Fibroblast of villous mesenchyme (primary cell): ENCODE measurements at regions not wholly inside any gene's neighbourhood (a gene's known extent, or its start where the extent isn't known, plus 50 kb on each side); places are given as distances from the start of the nearest gene placed in this dataset.

Experiments used
- DNase-seq: peaks from one replicate; pipeline ENCODE4 v3.0.0-alpha.2; 2010; ENCODE audit warnings: low read depth
- H3K4me3 ChIP-seq: 2 replicates; pipeline ENCODE4 v1.5.1; 2011; ENCODE audit warnings: low read depth, mild to moderate bottlenecking, low read length
- CTCF ChIP-seq: IDR thresholded peaks from 2 replicates; pipeline ENCODE4 v1.5.1; 2012; ENCODE audit warnings: low read depth, mild to moderate bottlenecking, low read length; ENCODE audit not compliant: insufficient read depth

DNA sequence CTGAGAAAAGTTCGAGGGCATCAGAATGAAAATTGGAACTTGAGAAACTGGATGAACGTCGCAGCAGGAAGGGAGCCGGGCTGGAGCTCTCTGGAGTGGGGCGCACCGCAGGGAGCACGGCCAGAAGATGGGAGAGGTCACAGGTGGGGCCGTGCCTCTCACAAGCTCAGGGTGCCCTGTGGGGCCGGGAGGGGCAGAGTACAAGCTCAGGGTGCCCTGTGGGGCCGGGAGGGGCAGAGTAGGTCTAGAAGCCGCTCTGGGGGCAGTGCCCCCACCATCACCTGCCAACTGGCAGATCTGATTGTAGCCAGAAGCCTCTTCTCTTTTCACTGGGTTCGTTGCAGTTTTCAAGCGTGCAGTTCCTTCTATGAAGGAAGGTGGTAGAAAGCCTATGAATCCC, 61.1 kb upstream of the SNX9 start:
- no peak for TF ChIP-seq CTCF
- no peak overlapping the region for H3K4me3 ChIP-seq
- DNase-seq = no peak

DNA sequence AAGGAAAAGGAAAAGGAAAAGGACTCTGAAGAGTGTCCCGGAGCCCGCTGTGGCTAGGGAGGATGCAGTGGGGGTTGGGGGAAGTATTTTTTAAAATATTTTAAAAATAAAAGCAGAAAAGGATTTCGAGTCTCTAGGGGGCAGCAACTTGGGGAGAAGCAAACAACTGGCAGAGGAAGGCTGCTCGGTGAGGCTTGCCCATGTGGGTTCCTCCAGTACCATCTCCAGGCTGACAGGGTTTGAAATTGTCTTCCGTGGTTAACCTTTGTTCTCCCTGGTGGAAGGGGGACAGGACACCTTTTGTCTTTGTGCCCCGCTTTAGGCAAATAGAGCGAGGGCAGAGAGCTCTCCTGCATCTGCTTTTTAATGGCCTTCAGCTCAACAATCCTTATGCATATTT, 60.4 kb upstream of the SNX9 start:
- peak; percentile 34 for DNase-seq
- no peak overlapping the region for H3K4me3 ChIP-seq
- peak; percentile 26 for TF ChIP-seq CTCF

DNA sequence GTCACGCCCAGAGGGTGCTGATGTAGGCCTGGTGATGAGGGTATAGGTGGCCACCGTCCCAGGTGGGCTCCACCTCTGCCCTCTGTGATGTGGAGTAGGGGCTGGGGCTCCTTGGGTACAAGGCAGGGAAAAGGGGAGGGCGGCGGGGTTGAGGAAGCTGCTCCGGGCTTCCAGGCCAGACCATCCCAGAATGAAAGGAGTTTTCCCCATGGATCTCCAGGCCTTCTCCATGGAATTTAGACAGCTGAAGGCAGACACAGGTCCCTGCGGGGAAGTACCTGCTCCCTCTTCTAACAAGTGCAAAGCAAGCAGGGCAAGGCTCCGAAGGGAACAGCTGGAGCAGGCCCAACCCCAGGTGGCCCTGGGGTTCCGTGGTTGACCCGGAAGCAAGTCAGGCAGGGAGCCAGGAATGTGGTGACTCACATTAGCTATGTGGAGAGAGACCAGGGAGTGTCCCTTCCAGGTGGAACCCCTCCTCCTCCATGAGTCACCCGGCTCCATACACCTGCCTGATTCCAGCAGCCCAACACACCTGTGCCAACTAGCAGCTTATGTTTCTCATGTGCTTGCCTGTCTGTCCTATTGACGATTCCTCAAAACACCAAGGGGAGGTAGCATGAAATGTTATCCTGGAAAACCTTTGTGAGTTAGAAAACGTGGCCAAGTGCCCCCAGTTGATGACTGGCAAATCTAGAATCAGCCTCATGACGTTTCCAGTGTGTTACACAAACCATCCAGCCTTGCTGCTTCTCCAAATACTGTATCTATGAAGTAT, 59.7 kb upstream of the SNX9 start:
- DNase-seq = peak; percentile 70
- no peak for TF ChIP-seq CTCF
- H3K4me3 ChIP-seq = no peak overlapping the region

DNA sequence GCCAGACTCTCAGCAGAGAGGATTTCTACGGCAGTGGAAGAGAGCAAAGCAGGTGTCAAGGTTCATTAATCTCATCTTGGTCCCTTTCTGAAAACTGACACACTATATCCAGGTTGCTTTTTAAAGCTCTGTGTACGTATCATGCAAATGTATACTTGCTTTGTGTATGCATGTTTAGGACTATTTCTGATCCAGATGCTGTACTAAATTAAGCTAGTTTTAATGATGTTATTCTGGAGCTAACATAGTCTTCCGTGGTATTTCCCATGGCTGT, 59.2 kb upstream of the SNX9 start:
- TF ChIP-seq CTCF = no peak
- no peak overlapping the region for H3K4me3 ChIP-seq
- DNase-seq = no peak

GRCh38 chr6:157764178-157765068, 58.6 kb upstream of the SNX9 start:
- DNase-seq = peak; percentile 99
- H3K4me3 ChIP-seq = no peak overlapping the region
- no peak for TF ChIP-seq CTCF

DNA sequence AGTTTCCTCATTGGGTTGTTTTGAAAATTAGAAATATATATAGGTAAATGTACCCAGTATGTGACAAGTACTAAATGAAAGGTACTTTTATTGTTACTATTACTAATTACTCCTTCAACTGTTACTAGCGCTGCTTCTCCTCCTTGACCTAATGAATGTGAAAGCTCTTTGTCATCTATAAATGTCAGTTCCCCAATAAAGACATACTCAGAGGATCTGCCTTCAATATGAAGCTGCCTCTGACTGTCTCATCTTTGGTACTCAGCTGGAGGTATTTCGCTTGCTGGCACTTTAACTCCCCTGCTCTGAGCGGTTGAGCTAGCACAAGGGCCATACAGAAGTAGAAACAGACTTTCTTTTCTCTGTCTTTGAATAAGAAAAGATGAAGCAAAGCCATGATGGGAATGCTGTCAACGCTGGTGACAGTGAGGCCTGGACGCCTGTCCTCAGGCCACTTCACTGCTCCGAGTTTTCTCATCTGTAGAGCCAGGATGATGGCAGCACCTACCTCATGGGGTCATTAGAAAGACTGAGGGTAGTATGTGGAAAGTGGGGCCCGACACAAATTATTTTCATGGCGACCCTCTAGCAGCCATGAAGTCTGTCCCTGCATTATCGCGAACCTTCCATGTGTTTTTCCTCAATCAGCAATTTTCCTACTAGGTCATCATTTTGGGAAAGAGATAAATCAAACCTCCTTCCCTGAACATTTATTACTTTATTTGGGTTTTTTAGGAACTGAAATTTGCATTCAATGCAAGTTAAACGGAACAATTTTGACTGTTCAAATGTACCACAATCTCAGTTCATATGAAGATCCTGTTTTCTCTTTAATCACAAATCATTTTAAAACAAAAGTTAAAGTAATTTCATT, 55.9 kb upstream of the SNX9 start:
- no peak for DNase-seq
- H3K4me3 ChIP-seq = no peak overlapping the region
- no peak for TF ChIP-seq CTCF
